OCI-LY3 (cell line): ENCODE measurements at regions not wholly inside any gene's neighbourhood (a gene's known extent, or its start where the extent isn't known, plus 50 kb on each side); places are given as distances from the start of the nearest gene placed in this dataset.

Experiments
- H2AFZ ChIP-seq: fragments of 200-600, 300-600 bp; shearing (Covaris generic); 2 replicates; pipeline ENCODE4 v1.6.0; 2014; ENCODE audit warnings: antibody characterized with exemption, low read depth, low read length
- H3K27ac ChIP-seq: fragments of 200-600, 300-600 bp; sonication (generic); 2 replicates; pipeline ENCODE4 v1.5.1; 2014; ENCODE audit warnings: mild to moderate bottlenecking, low read length, moderate library complexity, mixed read lengths
- H3K27me3 ChIP-seq: fragments of 200-600, 300-600 bp; sonication (generic); 2 replicates; pipeline ENCODE4 v1.6.1; 2014; ENCODE audit warnings: low read depth, low read length, mixed read lengths
- H3K36me3 ChIP-seq: fragments of 200-600, 300-600 bp; sonication (generic); replicated peaks from 2 replicates; pipeline ENCODE3; 2014; ENCODE audit warnings: low read depth, low read length, mixed read lengths
- H3K4me1 ChIP-seq: fragments of 300-600, 200-600 bp; sonication (generic); 2 replicates; pipeline ENCODE4 v1.6.1; 2014; ENCODE audit warnings: low read length, mixed read lengths
- H3K4me2 ChIP-seq: fragments of 200-600, 300-600 bp; sonication (generic); 2 replicates; pipeline ENCODE4 v1.6.1; 2014; ENCODE audit warnings: low read length, mixed read lengths
- H3K4me3 ChIP-seq: fragments of 300-600, 200-600 bp; sonication (generic); 2 replicates; pipeline ENCODE4 v1.5.1; 2014; ENCODE audit warnings: antibody characterized with exemption, mild to moderate bottlenecking, low read length, moderate library complexity
- H3K79me2 ChIP-seq: fragments of 300-600, 200-600 bp; shearing (Covaris generic); 2 replicates; pipeline ENCODE4 v1.6.1; 2014; ENCODE audit warnings: mild to moderate bottlenecking, low read length, mixed read lengths
- H3K9ac ChIP-seq: fragments of 300-600, 200-600 bp; shearing (Covaris generic); 2 replicates; pipeline ENCODE4 v1.6.0; 2014; ENCODE audit warnings: mild to moderate bottlenecking, low read length, moderate library complexity
- H3K9me3 ChIP-seq: fragments of 200-600, 300-600 bp; shearing (Covaris generic); 2 replicates; pipeline ENCODE4 v1.6.1; 2014; ENCODE audit warnings: low read length, mixed read lengths; ENCODE audit not compliant: insufficient read depth
- H4K20me1 ChIP-seq: fragments of 200-600, 300-600 bp; sonication (generic); 2 replicates; pipeline ENCODE4 v1.6.1; 2016; ENCODE audit warnings: low read length, mixed read lengths; ENCODE audit not compliant: insufficient read depth
- EZH2phosphoT487 ChIP-seq: fragments of 200-600 bp; shearing (Covaris generic); IDR thresholded peaks from 2 replicates; pipeline ENCODE4 v1.6.1; 2018; ENCODE audit warnings: antibody characterized with exemption, mixed run types, low read depth
- TF ChIP-seq, protein P1 (sequence below): fragments of 200-600, 300-600 bp; sonication (generic); IDR thresholded peaks from 2 replicates; pipeline ENCODE4 v1.5.1; 2014; ENCODE audit warnings: antibody characterized with exemption, low read length, low read depth

DNA sequence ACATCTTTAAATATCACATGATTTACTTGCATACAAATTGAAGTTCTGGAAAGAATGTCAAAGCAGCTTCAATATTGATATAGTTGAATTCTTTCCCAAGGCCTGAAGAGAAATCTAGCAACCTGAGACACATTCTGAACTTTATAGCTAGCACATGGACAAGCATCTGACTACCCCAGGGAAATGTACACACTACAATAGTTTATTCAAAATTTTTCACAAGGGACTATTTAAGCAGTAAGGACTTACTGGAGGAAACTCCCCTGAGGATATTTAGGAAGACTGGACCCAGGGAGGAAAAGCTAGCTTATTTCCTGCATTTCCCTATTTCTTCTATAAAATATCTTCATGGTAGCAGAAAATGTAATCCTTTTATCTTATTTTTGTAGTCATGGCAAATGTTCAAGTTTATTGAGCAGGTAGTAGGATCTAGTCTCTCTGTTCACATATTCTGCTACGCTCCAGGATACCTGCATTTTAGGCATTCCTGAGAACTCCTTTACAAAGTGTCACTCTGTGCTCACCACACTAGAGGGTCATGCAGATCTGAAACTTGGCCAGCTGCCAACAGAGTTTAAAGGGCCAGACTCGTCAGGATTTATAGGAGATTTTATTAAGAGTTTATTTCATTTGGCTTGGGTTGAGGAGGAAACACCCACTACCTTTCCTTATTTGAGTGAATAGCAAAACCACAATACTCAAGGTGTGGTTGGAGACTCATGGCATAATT lies 348.4 kb upstream of the FTMT start:
- no peak overlapping the region for H2AFZ ChIP-seq
- no peak overlapping the region for H3K27ac ChIP-seq
- no peaks in the 10 kb centered on the region for H3K36me3 ChIP-seq
- H3K9me3 ChIP-seq: no peaks in the 10 kb centered on the region
- H3K4me1 ChIP-seq: no peaks in the 10 kb centered on the region
- H3K27me3 ChIP-seq: no peaks in the 10 kb centered on the region
- no peak overlapping the region for H3K9ac ChIP-seq
- H3K79me2 ChIP-seq: no peaks in the 10 kb centered on the region
- no peak overlapping the region for H3K4me3 ChIP-seq
- no peaks in the 10 kb centered on the region for H4K20me1 ChIP-seq
- H3K4me2 ChIP-seq: no peak overlapping the region
- TF ChIP-seq, protein P1, sequence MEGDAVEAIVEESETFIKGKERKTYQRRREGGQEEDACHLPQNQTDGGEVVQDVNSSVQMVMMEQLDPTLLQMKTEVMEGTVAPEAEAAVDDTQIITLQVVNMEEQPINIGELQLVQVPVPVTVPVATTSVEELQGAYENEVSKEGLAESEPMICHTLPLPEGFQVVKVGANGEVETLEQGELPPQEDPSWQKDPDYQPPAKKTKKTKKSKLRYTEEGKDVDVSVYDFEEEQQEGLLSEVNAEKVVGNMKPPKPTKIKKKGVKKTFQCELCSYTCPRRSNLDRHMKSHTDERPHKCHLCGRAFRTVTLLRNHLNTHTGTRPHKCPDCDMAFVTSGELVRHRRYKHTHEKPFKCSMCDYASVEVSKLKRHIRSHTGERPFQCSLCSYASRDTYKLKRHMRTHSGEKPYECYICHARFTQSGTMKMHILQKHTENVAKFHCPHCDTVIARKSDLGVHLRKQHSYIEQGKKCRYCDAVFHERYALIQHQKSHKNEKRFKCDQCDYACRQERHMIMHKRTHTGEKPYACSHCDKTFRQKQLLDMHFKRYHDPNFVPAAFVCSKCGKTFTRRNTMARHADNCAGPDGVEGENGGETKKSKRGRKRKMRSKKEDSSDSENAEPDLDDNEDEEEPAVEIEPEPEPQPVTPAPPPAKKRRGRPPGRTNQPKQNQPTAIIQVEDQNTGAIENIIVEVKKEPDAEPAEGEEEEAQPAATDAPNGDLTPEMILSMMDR: no peak
- TF ChIP-seq EZH2phosphoT487: no peak

DNA sequence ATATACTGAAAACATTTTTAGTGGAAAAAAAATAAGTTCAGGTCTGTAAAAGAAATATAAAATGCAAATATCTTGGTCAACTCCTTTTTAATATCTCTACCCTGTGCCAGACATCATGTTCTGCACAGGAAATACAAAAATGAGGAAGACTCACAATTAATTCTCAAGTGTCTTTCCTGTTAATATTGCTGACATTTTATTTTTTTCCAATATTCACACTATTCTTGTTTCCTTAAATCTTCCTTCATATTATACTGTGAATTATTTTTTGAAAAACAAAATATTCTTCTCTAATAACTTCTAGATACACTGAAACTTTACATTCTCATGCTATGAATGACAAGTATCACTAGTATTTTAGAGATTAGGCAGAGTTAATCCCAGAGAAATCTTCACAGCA lies 334.7 kb upstream of the FTMT start:
- Histone ChIP-seq H3K9ac (no peak overlapping the region), H3K4me2 (no peak overlapping the region)
- no peak for TF ChIP-seq EZH2phosphoT487
- TF ChIP-seq, protein P1: no peak

DNA sequence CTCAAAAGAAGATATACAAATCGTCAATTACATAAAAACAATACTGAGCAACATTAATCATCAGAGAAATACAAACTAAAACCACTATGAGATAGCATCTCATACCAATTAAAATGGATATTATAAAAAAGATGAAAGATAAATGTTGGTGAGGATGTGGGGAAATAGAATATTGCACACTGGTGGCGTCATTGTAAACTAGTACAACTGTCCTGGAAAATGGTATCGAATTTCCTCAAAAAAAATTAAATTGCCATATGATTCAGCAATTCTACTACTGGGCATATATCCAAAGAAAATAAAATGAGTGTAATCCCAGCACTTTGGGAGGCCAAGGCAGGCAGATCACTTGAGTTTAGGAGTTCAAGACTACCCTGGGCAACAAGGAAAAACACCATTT lies 326.0 kb upstream of the FTMT start:
- Histone ChIP-seq H3K4me2 (no peak overlapping the region), H3K27ac (no peak overlapping the region), H3K4me1 (no peaks in the 10 kb centered on the region)

More for the DNA sequence above, 334.7 kb upstream of the FTMT start:
- Histone ChIP-seq H4K20me1 (no peaks in the 10 kb centered on the region), H3K4me1 (no peaks in the 10 kb centered on the region), H3K9me3 (no peaks in the 10 kb centered on the region), H3K79me2 (no peaks in the 10 kb centered on the region), H3K36me3 (no peaks in the 10 kb centered on the region), H3K27me3 (no peaks in the 10 kb centered on the region), H2AFZ (no peak overlapping the region), H3K4me3 (no peak overlapping the region), H3K27ac (no peak overlapping the region)

DNA sequence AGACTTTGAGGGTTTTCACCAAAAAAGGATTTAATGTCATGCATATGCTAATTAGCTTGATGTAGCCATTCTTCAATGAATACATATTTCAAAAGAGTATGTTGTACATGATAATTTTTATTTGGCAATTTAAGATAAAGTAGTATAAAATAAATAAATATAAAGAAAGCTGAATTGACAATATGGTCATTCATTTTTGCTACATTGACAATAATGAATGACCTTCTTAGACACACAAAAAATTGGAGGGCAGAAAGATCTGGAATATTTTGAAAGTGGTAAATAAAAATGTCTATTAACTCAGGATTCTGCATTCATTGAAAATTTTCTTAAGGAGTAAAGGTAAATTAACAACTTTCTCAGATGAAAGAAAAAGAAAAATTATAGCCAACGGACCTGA lies 324.8 kb upstream of the FTMT start:
- TF ChIP-seq, protein P1: no peak
- H2AFZ ChIP-seq: no peak overlapping the region
- no peaks in the 10 kb centered on the region for H3K36me3 ChIP-seq
- no peaks in the 10 kb centered on the region for H3K79me2 ChIP-seq
- H3K4me1 ChIP-seq: no peaks in the 10 kb centered on the region
- H3K9me3 ChIP-seq: no peaks in the 10 kb centered on the region
- no peaks in the 10 kb centered on the region for H4K20me1 ChIP-seq
- no peak overlapping the region for H3K4me3 ChIP-seq
- no peak overlapping the region for H3K27ac ChIP-seq
- H3K9ac ChIP-seq: no peak overlapping the region
- H3K4me2 ChIP-seq: no peak overlapping the region
- H3K27me3 ChIP-seq: no peaks in the 10 kb centered on the region

More for the DNA sequence above, 326.0 kb upstream of the FTMT start:
- no peaks in the 10 kb centered on the region for H3K36me3 ChIP-seq
- H3K4me3 ChIP-seq: no peak overlapping the region
- H3K27me3 ChIP-seq: no peaks in the 10 kb centered on the region
- TF ChIP-seq EZH2phosphoT487: no peak
- TF ChIP-seq, protein P1: no peak
- no peak overlapping the region for H2AFZ ChIP-seq
- H3K9me3 ChIP-seq: no peaks in the 10 kb centered on the region
- no peak overlapping the region for H3K9ac ChIP-seq
- no peaks in the 10 kb centered on the region for H4K20me1 ChIP-seq
- no peaks in the 10 kb centered on the region for H3K79me2 ChIP-seq
